PC-3 (cell line): ENCODE measurements at regions not wholly inside any gene's neighbourhood (a gene's known extent, or its start where the extent isn't known, plus 50 kb on each side); places are given as distances from the start of the nearest gene placed in this dataset.
"Not testable (repeated sequence)": the region's sequence is repeated elsewhere in the genome, so short reads cannot be mapped to it uniquely, and the experiment has no call there.

Source experiments
- EZH2 ChIP-seq: fragments of 300-600 bp; sonication (generic); IDR thresholded peaks from one replicate; pipeline ENCODE4 v1.6.1; 2017; ENCODE audit warnings: antibody characterized with exemption, mild to moderate bottlenecking, low read length; ENCODE audit not compliant: unreplicated experiment
- TF ChIP-seq, protein P1 (sequence below): fragments of 300-600 bp; sonication (generic); conservative IDR thresholded peaks from 2 replicates; pipeline ENCODE4 v1.5.1; 2017; ENCODE audit warnings: antibody characterized with exemption, low read depth, mild to moderate bottlenecking, low read length

DNA sequence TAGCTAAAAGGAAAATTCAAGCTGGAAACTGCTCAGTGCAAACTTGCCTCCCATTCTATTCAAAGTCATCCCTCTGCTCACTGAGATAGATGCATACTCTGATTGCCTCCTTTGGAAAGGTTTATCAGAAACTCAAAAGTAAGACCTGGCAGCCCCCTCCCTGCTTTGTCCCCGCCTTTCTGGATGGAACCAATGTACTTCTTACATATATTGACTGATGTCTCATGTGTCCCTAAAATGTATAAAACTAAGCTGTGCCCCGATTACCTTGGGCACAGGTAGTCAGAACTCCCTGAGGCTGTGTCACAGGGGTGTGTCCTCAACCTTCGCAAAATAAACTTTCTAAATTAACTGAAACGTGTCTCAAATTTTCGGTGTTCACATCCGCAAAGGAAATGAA, 229.1 kb upstream of the PRSS16 start:
- TF ChIP-seq, protein P1, sequence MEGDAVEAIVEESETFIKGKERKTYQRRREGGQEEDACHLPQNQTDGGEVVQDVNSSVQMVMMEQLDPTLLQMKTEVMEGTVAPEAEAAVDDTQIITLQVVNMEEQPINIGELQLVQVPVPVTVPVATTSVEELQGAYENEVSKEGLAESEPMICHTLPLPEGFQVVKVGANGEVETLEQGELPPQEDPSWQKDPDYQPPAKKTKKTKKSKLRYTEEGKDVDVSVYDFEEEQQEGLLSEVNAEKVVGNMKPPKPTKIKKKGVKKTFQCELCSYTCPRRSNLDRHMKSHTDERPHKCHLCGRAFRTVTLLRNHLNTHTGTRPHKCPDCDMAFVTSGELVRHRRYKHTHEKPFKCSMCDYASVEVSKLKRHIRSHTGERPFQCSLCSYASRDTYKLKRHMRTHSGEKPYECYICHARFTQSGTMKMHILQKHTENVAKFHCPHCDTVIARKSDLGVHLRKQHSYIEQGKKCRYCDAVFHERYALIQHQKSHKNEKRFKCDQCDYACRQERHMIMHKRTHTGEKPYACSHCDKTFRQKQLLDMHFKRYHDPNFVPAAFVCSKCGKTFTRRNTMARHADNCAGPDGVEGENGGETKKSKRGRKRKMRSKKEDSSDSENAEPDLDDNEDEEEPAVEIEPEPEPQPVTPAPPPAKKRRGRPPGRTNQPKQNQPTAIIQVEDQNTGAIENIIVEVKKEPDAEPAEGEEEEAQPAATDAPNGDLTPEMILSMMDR: not testable (repeated sequence)
- not testable (repeated sequence) for TF ChIP-seq EZH2
